Keratinocyte (primary cell): ENCODE measurements at regions not wholly inside any gene's neighbourhood (a gene's known extent, or its start where the extent isn't known, plus 50 kb on each side); places are given as distances from the start of the nearest gene placed in this dataset.

Experiments used
- DNase-seq: peaks from one replicate; pipeline ENCODE4 v3.0.0-alpha.2; 2011; ENCODE audit warnings: low read depth, missing footprints, low spot score
- FAIRE-seq: peaks from 2 replicates; lab custom pipeline; 2011; peaks lifted over from hg19 to GRCh38; lab: Jason Lieb, UNC
- H2AFZ ChIP-seq: 2 replicates; pipeline ENCODE4 v1.6.0; 2012; ENCODE audit warnings: low read length, control low read depth, inconsistent platforms; ENCODE audit not compliant: control insufficient read depth
- H3K27ac ChIP-seq: 2 replicates; pipeline ENCODE4 v1.5.1; 2011; ENCODE audit warnings: low read length; ENCODE audit not compliant: control insufficient read depth, insufficient read depth
- H3K27me3 ChIP-seq: 3 replicates; pipeline ENCODE4 v1.6.0; 2011; ENCODE audit warnings: low read length; ENCODE audit not compliant: control insufficient read depth, insufficient read depth; ENCODE audit errors: extremely low read depth
- H3K36me3 ChIP-seq, 2 experiments: 2 replicates in 1 of 2; 3 replicates in 1 of 2; pipeline ENCODE4 v1.5.1; 2011; ENCODE audit warnings: low read length in 2 of 2, mild to moderate bottlenecking in 1 of 2; ENCODE audit not compliant: control insufficient read depth in 2 of 2, insufficient read depth in 2 of 2; ENCODE audit errors: extremely low read depth in 1 of 2
- H3K4me1 ChIP-seq: 3 replicates; pipeline ENCODE4 v1.5.1; 2011; ENCODE audit warnings: low read length; ENCODE audit not compliant: control insufficient read depth, insufficient read depth; ENCODE audit errors: extremely low read depth
- H3K4me2 ChIP-seq: 3 replicates; pipeline ENCODE4 v1.6.0; 2011; ENCODE audit warnings: low read depth, low read length; ENCODE audit not compliant: control insufficient read depth, insufficient read depth; ENCODE audit errors: extremely low read depth
- H3K4me3 ChIP-seq, 3 experiments: fragments of 200-600 bp in 1 of 3; sonication (generic) in 1 of 3; 2 replicates in 2 of 3; 3 replicates in 1 of 3; pipeline ENCODE4 v1.5.1; 2011 to 2016; ENCODE audit warnings: low read length in 3 of 3, mild to moderate bottlenecking in 3 of 3, control low read depth in 2 of 3, inconsistent platforms in 1 of 3, low read depth in 1 of 3, mixed read lengths in 1 of 3, mixed run types in 1 of 3, moderate library complexity in 1 of 3; ENCODE audit not compliant: control insufficient read depth in 2 of 3, insufficient read depth in 2 of 3; ENCODE audit errors: extremely low read depth in 1 of 3
- H3K79me2 ChIP-seq: 2 replicates; pipeline ENCODE4 v1.6.0; 2012; ENCODE audit warnings: low read length; ENCODE audit not compliant: control insufficient read depth, insufficient read depth
- H3K9ac ChIP-seq: 3 replicates; pipeline ENCODE4 v1.6.0; 2011; ENCODE audit warnings: low read length; ENCODE audit not compliant: control insufficient read depth, insufficient read depth; ENCODE audit errors: extremely low read depth
- H3K9me1 ChIP-seq: 3 replicates; pipeline ENCODE4 v1.6.0; 2011; ENCODE audit warnings: low read length; ENCODE audit not compliant: control insufficient read depth, insufficient read depth; ENCODE audit errors: extremely low read depth
- H3K9me3 ChIP-seq: 2 replicates; pipeline ENCODE4 v1.5.1; 2012; ENCODE audit warnings: low read depth, low read length; ENCODE audit not compliant: control insufficient read depth
- H4K20me1 ChIP-seq: 3 replicates; pipeline ENCODE4 v1.6.0; 2011; ENCODE audit warnings: low read length; ENCODE audit not compliant: control insufficient read depth, insufficient read depth; ENCODE audit errors: extremely low read depth
- CTCF ChIP-seq, 3 experiments: IDR thresholded peaks in 1 of 3; conservative IDR thresholded peaks in 1 of 3; optimal IDR thresholded peaks in 1 of 3; 2 replicates in 2 of 3; 3 replicates in 1 of 3; pipeline versions ENCODE3 to v1.5.1; 2011; ENCODE audit warnings: low read length in 3 of 3, mild to moderate bottlenecking in 3 of 3, moderate library complexity in 2 of 3, control low read depth in 1 of 3, inconsistent platforms in 1 of 3; ENCODE audit not compliant: insufficient read depth in 2 of 3; ENCODE audit errors: extremely low read depth in 1 of 3
- EZH2 ChIP-seq: IDR thresholded peaks from one replicate; pipeline ENCODE4 v1.6.1; 2012; ENCODE audit warnings: inconsistent platforms, mild to moderate bottlenecking, low read length, moderate library complexity
- dilution Hi-C: fragments of 300-500 bp; cut with MboI; formaldehyde crosslinking; loops from one replicate; pipeline ENCODE4 v1.7.0; 2020; ENCODE audit warnings: low sequenced_read_pairs; ENCODE audit not compliant: extremely low pct_ligation_motif_present

DNA sequence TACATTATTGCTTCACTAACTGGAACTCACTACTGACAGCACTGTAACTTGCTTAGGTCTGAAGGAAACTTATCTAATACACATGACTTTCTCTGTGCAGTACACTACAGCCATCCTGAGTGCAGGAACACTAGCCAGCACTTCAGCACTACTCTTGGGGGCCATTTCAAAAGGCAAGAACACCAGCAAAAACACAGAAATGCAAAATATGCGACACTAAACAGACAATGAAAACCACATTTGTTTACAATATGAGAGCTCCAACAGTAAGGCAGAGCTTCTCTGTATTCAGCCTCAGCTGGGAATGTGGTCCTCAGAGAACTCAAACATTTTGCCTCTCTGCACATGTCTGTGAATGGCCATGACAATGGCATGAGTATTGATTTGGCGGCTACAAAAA, 109.6 kb downstream of the ARRDC4 start:
- H3K4me2 ChIP-seq = no peak overlapping the region
- H3K9ac ChIP-seq = no peak overlapping the region
- no peak overlapping the region for H3K27ac ChIP-seq
- no peak overlapping the region for H2AFZ ChIP-seq
- H3K9me1 ChIP-seq = no peaks in the 10 kb centered on the region
- H4K20me1 ChIP-seq = no peaks in the 10 kb centered on the region
- TF ChIP-seq EZH2 (no peak), CTCF (optimal IDR thresholded peaks at IDR 0.05 in 1 of 3, IDR thresholded peaks at IDR 0.05 in 1 of 3, conservative IDR thresholded peaks at IDR 0.05 in 1 of 3; ENCODE audit: extremely low read depth in 1 of 3, insufficient read depth in 2 of 3, low read length in 3 of 3) (no peak)
- dilution Hi-C loops = no loop called here
- H3K4me3 ChIP-seq = no peak overlapping the region
- FAIRE-seq = no peak
- no peaks in the 10 kb centered on the region for H3K4me1 ChIP-seq
- no peaks in the 10 kb centered on the region for H3K27me3 ChIP-seq
- H3K36me3 ChIP-seq = no peaks in the 10 kb centered on the region
- H3K79me2 ChIP-seq = no peaks in the 10 kb centered on the region
- no peaks in the 10 kb centered on the region for H3K9me3 ChIP-seq
- no peak for DNase-seq

- Histone ChIP-seq H3K9me3 (no peaks in the 10 kb centered on the region), H3K27ac (no peak overlapping the region), H2AFZ (no peak overlapping the region), H3K27me3 (no peaks in the 10 kb centered on the region), H3K4me1 (peaks cover 15% of the 10 kb centered on the region), H3K4me2 (no peak overlapping the region), H4K20me1 (no peaks in the 10 kb centered on the region), H3K36me3 (no peaks in the 10 kb centered on the region), H3K4me3 (no peak overlapping the region), H3K9ac (no peak overlapping the region), H3K9me1 (no peaks in the 10 kb centered on the region), H3K79me2 (no peaks in the 10 kb centered on the region)
- FAIRE-seq = no peak
- TF ChIP-seq CTCF (optimal IDR thresholded peaks at IDR 0.05 in 1 of 3, IDR thresholded peaks at IDR 0.05 in 1 of 3, conservative IDR thresholded peaks at IDR 0.05 in 1 of 3; ENCODE audit: extremely low read depth in 1 of 3, insufficient read depth in 2 of 3, low read length in 3 of 3) (no peak), EZH2 (no peak)
- no peak for DNase-seq
- dilution Hi-C loops = no loop called here
Measured at GRCh38 chr15:98071786-98072185, 111.3 kb downstream of the ARRDC4 start.
